SK-N-SH (cell line): ENCODE measurements at regions not wholly inside any gene's neighbourhood (a gene's known extent, or its start where the extent isn't known, plus 50 kb on each side); places are given as distances from the start of the nearest gene placed in this dataset.

ENCODE experiments used
- CTCF ChIP-seq: fragments of 200-600 bp; sonication (generic); IDR thresholded peaks from 2 replicates; pipeline ENCODE4 v1.6.1; 2017; ENCODE audit warnings: antibody characterized with exemption, mild to moderate bottlenecking, moderate library complexity
- EP300 ChIP-seq, 2 experiments: IDR thresholded peaks; 2 replicates each; pipeline versions ENCODE4 v1.4.0 to v1.6.1; 2012; ENCODE audit warnings: borderline replicate concordance in 1 of 2, low read depth in 1 of 2, low read length in 1 of 2
- GABPA ChIP-seq: IDR thresholded peaks from 2 replicates; pipeline ENCODE4 v1.4.0; 2012; ENCODE audit warnings: low read depth, mild to moderate bottlenecking
- JUND ChIP-seq: IDR thresholded peaks from 2 replicates; pipeline ENCODE4 v1.4.0; 2012
- MEF2A ChIP-seq: IDR thresholded peaks from 2 replicates; pipeline ENCODE4 v1.4.0; 2012; ENCODE audit warnings: low read depth, borderline replicate concordance
- POLR2AphosphoS5 ChIP-seq: IDR thresholded peaks from 2 replicates; pipeline ENCODE4 v1.6.1; 2012; ENCODE audit warnings: low read depth, low read length
- SMC3 ChIP-seq: IDR thresholded peaks from 2 replicates; pipeline ENCODE4 v1.6.1; 2012; ENCODE audit warnings: low read depth, low read length, improper control_type of control experiment
- YY1 ChIP-seq: IDR thresholded peaks from 2 replicates; pipeline ENCODE4 v1.4.0; 2012; ENCODE audit warnings: low read depth, mild to moderate bottlenecking
- TF ChIP-seq, protein P1 (sequence below): IDR thresholded peaks from 2 replicates; pipeline ENCODE4 v1.4.0; 2012; ENCODE audit warnings: low read depth
- TF ChIP-seq, protein P2 (sequence below): IDR thresholded peaks from 2 replicates; pipeline ENCODE4 v1.6.1; 2012; ENCODE audit warnings: mild to moderate bottlenecking, low read depth, low read length, moderate library complexity

DNA sequence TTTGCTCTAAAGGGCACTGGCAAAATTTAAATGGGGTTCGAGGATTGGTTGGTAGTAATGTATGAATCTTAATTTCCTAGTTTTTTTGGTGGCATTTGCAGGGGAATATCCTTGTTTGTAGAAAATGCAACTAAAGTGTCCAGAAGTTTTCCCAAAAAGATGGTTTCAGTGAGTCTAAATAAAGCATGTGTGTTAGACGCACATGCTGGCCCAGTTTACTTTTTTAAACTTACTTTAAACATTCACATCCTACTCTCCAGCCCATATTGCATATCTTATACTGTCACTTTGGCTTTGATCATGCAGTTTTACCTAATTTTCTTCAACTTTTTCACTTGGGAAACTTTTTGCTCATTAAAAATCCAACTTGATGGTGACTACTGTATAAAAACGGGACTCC, 744.0 kb upstream of the CELF2 start:
- TF ChIP-seq SMC3 (no peak), CTCF (no peak), YY1 (no peak), EP300 (IDR thresholded peaks at IDR 0.05; ENCODE audit: borderline replicate concordance in 1 of 2, low read depth in 1 of 2, low read length in 1 of 2) (no peak), MEF2A (no peak), POLR2AphosphoS5 (no peak), GABPA (no peak), JUND (no peak)
- TF ChIP-seq, protein P1, sequence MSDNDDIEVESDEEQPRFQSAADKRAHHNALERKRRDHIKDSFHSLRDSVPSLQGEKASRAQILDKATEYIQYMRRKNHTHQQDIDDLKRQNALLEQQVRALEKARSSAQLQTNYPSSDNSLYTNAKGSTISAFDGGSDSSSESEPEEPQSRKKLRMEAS, result no peak
- TF ChIP-seq, protein P2, sequence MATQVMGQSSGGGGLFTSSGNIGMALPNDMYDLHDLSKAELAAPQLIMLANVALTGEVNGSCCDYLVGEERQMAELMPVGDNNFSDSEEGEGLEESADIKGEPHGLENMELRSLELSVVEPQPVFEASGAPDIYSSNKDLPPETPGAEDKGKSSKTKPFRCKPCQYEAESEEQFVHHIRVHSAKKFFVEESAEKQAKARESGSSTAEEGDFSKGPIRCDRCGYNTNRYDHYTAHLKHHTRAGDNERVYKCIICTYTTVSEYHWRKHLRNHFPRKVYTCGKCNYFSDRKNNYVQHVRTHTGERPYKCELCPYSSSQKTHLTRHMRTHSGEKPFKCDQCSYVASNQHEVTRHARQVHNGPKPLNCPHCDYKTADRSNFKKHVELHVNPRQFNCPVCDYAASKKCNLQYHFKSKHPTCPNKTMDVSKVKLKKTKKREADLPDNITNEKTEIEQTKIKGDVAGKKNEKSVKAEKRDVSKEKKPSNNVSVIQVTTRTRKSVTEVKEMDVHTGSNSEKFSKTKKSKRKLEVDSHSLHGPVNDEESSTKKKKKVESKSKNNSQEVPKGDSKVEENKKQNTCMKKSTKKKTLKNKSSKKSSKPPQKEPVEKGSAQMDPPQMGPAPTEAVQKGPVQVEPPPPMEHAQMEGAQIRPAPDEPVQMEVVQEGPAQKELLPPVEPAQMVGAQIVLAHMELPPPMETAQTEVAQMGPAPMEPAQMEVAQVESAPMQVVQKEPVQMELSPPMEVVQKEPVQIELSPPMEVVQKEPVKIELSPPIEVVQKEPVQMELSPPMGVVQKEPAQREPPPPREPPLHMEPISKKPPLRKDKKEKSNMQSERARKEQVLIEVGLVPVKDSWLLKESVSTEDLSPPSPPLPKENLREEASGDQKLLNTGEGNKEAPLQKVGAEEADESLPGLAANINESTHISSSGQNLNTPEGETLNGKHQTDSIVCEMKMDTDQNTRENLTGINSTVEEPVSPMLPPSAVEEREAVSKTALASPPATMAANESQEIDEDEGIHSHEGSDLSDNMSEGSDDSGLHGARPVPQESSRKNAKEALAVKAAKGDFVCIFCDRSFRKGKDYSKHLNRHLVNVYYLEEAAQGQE, result no peak
